HG03280 (cell line): ENCODE measurements at regions not wholly inside any gene's neighbourhood (a gene's known extent, or its start where the extent isn't known, plus 50 kb on each side); places are given as distances from the start of the nearest gene placed in this dataset.

ENCODE experiments used
- ATAC-seq: cut with Tn5 transposase; IDR thresholded peaks from one replicate; pipeline ENCODE4 v1.9.1; 2021; ENCODE audit warnings: mild to moderate bottlenecking, moderate library complexity; ENCODE audit not compliant: unreplicated experiment

DNA sequence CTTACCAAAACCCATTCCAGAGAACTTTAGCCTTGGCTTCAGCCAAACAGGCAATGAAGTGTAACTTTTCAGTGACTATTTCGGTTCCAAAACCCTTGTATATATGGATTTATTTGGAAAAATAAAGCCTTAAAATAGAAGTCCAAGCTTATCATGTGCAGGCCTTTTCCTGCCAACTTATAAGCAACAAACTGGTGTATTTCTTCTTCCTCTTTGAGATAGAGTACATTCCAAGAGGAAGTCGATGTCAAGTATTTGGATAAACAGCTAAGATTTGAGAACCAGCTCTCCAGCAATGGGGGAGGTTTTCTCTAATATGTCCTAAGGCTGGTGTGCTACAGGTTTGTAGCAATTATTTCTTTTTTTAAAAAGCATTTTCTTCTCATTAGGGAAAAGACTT is 407.8 kb downstream of the DUSP10 start:
- ATAC-seq, result no peak

DNA sequence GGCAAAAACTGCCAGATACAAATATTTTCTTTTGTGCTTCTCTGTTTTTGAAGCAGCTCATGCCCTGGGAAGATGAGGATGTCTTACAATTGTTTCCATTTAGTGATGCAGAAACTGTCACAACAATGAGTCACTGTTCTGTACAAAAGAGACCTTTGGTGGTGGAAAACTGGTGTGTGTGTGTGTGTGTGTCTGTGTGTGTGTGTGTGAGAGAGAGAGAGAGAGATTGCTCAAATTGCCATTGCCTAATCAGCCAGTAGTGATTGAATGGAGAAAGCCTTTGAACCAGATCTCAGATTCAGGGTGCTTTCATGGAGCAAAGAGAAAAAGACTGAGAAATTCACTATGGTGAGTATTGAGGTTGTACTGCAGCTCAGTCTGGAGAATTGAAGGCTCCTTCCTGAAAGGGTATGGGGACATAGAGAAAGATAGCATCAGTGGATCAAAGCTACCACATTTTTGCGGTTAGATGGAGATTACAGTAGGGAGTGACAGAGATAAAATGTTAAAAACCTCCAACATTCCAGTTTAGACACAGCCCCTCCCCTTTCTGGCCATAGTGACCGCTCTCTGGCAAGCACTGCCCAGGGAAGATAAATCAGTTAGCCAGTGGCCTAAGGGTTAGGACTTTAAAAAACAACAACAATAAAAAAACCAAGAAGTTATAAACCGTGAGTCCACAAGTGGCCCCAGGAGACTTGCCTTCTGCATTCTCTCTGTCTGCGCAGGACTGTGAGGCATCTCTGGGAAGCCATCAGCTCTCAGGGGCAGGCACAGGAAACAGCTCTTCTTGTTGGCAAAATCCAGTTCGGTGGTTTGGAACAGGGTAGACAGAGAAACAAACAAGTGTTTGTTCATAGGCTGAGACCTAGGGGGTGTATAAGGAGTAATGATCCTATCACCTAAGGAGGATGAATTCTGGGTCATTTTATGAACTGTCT is 406.5 kb downstream of the DUSP10 start:
- no peak for ATAC-seq

DNA sequence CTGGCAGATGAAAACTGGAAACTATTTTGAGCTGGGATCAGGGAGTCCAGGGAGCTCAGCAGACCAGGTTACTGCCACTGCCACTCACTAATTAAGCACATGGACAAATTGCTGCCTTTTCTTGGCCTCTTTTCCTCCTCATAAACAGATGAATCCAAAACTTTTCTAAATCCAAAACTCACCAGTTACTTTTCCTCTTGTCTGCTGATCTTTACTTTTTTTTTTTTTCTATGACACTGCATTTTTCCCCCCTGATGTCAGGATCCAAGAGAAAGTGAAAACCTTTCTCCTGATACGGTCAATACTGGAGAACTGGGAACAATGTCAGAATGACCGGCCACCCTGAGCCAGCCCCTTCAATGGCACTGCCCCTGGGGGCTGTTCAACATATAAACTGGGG is 405.8 kb downstream of the DUSP10 start:
- no peak for ATAC-seq

DNA sequence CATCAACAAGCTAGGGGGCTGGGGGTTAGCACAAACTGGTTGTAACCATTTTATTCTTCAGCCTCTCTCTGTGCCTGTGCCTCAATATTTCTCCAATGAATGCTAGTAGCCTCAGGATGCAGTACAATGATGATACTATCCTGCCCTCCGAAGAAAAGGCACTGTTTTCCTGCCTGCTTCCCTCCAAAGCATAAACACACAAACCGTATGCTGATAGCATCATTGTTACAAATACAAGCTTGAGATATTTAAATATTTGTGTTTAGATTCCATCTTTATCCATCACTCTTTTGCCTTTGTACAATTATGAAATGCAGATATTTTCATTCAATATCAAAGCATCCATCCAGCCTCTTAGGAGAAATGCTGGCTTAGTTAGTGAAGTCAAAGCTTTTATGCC is 404.8 kb downstream of the DUSP10 start:
- no peak for ATAC-seq

DNA sequence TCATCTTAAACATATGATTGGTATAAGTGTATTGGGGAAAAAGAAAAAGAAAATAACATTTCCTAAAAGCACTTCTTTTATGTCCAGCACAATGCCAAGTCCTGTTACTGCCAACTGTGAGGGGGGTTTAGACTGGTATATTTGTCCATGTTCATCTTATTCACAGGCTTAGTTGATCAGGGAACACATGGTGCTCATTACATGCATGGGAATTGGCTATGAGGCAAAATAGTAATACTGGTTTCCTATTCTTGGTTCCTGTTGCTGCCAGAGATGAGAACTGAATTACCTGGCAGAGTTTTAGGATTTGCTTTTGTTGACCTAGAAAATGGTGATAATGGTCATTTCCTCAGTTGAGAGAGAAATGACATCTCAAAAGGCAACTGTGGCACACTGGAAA is 398.8 kb downstream of the DUSP10 start:
- no peak for ATAC-seq

DNA sequence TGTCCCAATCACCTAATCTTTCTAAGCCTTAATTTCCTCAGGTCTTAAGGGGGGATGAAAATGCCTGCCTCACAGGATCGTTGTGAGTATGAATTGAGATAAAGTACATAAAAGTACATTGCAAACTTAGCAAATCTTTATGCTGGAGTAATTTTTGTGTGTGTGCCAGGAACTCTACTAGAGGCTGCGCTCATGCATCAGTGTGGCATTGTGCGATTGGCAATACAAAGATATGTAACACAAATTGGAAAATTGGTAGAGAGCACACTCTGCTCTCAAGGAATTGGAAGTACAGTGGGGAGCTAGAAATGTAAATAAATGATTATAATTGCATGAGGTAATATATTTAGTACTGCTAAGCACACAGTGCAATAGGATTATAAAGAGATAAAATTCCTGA is 398.3 kb downstream of the DUSP10 start:
- no peak for ATAC-seq

DNA sequence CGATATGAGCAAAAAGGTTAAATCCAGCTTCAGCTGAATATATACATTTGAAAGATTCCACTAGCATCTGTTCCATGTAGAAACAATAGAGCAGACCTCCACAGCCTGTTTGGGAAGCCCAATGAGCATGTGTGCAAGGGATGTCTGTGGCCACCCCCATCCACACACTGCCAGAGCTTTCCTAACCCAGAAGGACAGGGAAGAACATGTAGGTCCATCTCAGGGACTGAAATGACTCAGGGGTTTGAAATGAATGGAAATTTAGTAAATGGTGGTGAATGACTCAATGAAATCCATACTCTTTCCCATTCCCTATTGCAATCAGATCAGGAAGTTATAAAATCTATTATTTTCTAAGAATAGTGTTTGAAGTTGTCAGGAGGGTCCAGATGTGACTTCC is 397.2 kb downstream of the DUSP10 start:
- ATAC-seq, result no peak

DNA sequence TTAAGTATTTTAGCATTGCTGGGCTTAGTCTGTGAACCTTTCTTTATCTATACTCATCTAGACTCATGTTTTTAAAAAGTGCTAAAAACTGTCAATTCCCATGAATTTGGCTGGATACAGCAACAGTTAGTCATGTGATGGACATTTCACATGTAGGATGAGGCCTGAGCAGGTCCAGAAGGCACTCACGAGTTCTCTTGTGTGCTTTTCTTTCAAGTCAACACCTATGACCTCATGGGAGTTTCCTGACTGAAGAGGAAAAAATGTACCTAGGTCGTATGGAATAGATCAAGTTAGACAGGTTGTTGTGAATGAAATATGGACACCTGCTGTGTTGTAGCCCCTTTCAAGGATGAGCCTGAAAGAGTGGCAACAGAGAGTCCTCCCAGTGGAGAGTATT is 394.2 kb downstream of the DUSP10 start:
- no peak for ATAC-seq

DNA sequence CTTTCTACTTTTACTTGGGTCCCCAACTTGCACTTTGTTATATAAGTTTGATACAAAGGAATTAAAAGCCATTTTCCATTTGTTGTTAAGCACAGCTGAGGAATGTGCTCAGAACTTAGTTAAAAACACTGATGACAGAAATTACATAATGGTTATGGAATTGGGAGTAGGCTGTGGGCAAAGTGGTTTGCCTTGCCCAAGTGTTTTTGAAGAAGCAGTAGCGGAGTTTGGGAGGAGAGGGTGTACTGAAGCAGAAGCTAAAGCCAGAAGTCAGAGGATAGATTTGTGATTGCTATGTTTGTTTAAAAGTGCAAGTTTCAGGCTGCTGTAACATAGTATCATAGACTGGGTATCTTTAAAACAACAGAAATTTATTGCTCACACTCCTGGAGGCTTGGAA is 391.8 kb downstream of the DUSP10 start:
- no peak for ATAC-seq

DNA sequence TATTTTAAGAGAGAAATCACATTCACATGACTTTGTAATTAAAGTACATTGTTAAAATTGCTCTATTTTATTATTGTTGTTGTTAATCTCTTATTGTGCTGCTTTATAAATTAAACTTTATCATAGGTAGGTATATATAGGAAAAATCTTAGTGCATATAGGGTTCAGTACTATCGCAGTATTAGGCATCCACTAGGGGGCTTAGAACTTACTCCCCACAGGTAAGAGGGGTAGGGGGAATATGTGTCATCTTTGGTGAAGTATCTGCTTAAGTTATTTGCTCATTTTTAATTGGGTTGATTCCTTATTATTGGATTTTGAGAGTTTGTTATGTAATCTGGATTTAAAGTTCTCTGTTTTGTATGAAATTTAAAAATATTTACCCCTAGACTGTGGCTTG is 385.2 kb downstream of the DUSP10 start:
- no peak for ATAC-seq

DNA sequence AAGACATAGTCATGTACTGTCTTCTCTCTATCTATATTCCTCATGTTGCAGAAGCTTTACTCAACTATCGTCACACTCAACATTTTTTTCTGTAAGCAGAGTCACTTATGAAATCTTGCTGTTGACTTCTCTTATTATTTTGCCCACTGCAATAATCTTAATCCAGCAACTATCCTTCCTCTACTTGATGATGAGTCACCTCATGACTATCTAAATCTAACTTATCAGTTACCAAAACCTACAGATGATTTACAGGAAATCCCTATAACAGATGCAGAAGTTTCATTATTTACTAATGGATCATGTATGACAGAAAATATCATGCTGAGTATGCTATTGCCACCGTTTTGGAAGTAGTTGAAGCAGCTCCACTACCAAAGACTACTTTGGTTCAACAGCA is 378.9 kb downstream of the DUSP10 start:
- ATAC-seq, result no peak

DNA sequence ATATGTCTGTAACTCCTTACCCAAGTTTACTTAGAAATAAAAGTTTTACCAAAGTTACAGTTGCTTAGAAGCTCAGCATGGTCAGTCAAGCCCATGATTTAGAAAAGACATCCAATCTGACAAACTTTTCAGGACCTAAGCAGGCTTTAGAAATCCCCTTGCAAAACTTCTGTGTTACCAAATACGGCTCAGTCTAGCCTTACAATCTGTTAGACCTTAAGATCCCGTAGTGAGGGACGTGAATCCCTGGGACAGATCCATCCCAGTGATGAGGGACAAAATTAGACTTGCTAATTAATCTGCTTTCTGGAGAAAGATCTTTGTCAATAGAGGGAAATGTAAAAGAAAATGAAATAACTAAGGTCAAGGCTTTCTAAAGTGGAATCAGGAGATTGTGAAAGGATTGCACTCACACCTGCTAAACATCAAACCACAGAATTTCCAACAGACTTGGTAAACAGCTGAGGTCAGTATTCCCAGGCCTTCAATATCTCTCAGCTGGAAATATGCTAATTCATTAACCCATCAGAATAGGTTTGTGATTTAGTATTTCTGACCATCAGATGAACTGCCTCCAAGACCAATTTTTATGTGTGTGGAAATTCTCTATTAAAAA is 375.3 kb downstream of the DUSP10 start:
- ATAC-seq, result no peak

DNA sequence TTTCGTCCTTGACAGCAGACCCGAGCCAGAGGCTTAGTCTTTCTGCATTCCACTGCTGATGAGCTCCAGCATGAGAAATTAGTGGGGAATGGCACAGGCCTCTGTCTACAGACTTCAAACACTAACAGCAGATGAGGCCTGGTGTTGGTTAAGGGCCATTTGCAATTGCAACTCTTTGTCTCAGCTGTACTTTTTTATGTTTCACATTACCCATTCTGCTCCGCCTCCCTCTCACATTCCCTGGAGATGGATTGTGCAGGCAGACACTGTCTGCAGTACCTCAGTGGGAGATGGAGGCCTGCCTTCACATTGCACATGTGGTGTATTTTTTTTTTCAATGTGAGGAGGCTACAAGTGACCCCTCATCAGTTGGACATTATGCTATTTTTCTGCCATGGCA is 370.2 kb downstream of the DUSP10 start:
- no peak for ATAC-seq

DNA sequence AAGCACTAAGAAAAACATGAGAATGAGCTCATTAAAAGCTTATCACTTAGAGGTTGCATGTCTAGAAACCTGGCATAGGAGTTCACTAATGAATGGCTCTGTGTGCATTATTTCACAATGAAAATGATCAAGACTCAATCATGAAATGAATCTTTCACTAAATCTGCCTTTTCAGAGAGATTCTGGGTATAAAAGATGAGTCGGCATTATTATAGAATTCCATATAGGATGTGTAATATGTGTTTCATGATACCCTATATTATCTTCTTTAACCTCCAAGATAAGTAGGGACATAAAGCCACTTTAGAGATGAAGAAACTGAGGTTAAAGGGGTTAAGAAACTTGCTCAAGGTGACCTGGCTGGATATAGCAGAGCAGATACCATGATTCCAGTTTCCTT is 368.1 kb downstream of the DUSP10 start:
- ATAC-seq, result no peak

DNA sequence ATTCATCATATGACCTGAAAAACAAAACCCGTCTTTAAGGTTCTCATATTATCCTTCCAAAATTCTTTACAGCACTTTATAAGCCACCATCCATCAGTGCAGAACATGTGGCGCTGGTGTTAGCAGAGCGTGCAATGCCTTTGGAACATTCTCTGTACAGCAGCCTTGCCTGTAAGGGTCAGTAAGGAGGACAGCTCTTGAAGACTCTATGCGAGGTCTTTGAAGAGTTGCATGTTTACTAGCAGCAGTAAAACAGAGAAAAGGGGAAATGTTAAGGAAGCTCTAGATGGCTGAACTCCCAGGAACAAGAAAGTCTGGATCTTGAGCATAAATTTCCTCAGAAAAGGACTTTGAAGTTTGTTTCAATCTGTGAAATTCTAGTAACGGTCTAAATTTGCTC is 365.6 kb downstream of the DUSP10 start:
- ATAC-seq, result no peak

DNA sequence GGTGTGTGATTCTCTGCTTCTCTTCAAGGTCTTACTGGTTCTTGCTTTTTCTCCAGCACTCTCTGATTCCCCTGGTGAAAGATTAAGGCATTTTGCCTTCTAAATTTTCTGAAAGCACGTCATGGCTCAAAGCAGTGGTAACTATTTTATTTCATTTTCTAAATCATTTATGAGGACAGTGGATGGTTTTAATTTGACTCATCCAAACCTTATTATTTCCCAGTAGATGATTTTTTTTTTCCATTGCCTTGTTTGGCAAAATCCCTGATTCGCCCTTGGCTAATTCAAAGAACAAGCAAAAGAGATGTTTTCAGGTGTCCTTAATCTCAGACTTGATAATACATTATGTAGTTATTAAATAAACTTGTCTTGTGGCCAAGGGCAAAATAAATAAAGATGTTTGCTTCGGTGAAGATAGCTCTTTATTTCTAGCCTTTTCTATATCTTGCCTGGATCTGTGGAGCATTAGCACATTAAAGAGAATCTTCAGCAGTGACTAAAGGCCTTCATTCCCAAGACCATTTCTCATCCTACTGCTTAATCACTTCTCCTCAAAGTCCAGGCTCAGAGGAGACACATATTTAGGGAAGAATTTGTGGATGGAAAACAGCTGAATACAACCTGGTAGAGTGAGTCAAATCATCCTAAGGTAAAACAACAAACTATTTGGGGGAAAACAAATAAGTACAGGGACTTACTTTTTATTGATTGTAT is 359.8 kb downstream of the DUSP10 start:
- no peak for ATAC-seq

DNA sequence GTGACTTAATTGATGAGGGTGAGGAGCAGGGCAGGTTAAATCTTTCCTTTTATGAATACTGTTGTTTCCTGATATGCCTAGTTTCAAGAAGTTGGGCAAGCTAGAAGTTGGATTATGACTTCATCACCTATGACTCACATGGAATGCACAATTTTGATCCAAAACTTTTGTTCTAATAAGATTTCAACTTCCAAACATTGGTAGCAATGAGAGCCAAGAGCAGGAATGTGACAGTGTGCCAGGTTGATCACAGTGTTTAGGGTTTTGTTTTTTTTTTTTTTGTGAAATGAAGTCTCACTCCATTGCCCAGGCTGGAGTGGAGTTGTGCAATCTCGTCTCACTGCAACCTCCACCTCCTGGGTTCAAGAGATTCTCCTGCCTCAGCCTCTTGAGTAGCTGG is 349.4 kb downstream of the DUSP10 start:
- ATAC-seq, result no peak

DNA sequence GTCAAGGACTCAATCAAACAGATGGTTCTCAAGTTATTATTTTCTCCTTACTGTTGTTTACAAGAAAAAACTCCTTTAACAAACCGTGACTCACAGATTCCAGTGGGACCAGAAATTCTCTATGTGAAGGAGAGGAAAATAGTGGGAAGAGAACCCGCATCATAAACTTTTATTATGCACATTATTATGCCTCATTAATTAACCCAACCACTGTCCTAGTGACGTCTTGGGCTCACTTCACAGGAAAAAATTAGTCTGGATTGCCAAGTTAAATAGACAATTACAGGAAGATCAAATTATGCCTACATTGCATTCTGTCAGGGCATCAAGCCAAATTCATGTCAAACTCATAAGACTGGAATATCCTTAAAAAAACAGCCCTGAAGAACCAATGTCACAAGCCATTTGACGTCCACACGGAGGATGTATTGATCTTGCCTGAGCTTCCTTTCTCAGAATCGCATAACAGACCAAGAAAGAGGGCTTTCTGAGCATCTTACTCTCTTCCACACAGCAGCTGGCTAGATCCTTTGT is 347.8 kb downstream of the DUSP10 start:
- ATAC-seq, result no peak

DNA sequence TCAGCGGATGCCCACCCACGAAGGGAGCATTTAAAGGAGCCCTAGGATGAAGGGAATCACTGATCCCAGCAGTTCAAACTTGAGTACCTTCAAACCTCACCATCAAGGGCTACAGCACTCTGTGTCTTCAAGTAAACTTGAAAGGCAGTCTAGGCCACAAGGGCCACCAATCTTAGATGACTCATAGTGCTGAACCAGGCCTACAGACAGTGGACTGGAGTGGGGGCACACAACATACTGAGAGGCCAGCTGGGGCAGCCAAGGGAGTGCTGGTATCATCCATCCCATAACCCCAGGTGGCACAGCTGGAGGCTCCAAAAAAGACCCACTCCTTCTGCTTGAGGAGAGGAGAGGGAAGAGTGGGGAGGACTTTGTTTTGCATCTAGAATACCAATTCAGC is 345.4 kb downstream of the DUSP10 start:
- no peak for ATAC-seq

DNA sequence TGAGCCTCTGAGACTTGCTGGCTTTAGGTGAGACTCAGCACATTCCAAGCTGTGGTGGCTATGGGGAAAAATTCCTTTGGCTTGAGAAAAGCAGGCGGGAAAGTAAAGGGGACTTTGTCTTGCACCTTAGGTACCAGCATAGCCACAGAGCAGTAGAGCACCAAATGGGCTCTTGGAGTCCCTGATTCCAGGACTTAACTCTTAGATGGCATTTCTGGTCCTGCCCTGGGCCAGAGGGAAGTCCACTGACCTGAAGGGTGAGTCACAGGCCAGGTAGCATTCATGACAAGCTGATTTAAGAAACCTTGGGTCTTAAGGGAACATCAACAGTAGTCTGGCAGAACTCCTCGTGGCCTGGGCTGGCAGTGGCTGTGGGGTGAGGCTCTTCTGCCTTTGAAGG is 344.7 kb downstream of the DUSP10 start:
- no peak for ATAC-seq

DNA sequence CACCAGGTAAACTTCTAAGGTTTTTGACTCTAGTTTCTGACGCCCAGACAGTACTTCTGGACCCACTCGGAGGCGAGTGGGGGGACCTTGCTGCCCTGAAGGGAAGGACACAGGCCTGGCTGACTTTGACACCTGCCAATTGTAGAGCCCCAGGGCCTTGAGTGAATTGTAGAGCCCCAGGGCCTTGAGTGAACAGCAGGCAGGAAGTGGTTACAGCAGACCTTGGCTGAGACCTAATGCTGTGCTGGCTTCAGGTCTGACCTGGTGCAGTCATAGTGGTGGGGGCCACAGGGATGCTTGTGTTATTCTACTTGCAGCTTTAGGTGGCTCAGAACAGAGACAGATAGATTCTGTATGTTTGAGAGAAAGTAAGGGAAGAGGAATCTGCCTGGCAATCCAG is 344.3 kb downstream of the DUSP10 start:
- no peak for ATAC-seq

DNA sequence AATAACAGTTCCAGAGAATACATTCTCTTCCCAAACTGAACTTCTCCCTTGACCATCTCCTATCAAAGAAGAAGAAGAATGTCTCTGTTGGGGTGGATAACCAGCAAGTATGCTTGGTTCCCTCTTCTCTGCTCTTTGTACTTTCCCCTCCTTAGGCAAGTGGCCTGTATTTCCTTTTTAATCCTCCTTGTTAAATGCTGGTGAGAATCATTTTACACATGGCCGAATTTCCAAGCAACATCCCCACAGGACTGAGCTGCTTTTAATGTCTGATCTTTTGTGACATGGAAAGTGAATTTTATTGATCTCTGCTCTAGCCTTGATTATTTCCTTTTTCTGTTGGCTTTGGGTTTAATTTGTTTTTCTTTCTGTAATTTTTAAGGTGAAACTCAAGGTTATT is 336.7 kb downstream of the DUSP10 start:
- no peak for ATAC-seq
